Urinary bladder (tissue), 3 donors: ENCODE measurements at regions not wholly inside any gene's neighbourhood (a gene's known extent, or its start where the extent isn't known, plus 50 kb on each side); places are given as distances from the start of the nearest gene placed in this dataset.
"Not testable (repeated sequence)": the region's sequence is repeated elsewhere in the genome, so short reads cannot be mapped to it uniquely, and the experiment has no call there.

Experiments used
- DNase-seq: peaks from one replicate; pipeline ENCODE4 v3.0.0-alpha.2; 2015; ENCODE audit errors: extremely low spot score
- H3K27ac ChIP-seq: one replicate; pipeline ENCODE4 v1.5.1; 2013; ENCODE audit warnings: low read depth, mild to moderate bottlenecking, moderate library complexity
- H3K36me3 ChIP-seq: one replicate; pipeline ENCODE4 v1.6.1; 2013; ENCODE audit warnings: mild to moderate bottlenecking, moderate library complexity; ENCODE audit not compliant: insufficient read depth
- H3K4me1 ChIP-seq: one replicate; pipeline ENCODE4 v1.6.1; 2013; ENCODE audit warnings: mild to moderate bottlenecking, moderate library complexity; ENCODE audit not compliant: insufficient read depth
- H3K4me3 ChIP-seq: one replicate; pipeline ENCODE4 v1.5.1; 2013; ENCODE audit warnings: low read depth, low read length
- WGBS: extraction: QIAGEN DNeasy Blood & Tissue Kit; methylation state at CpG from one replicate; pipeline ENCODE4 v1.1.7; 2013; 5-methylcytosine and 5-hydroxymethylcytosine counted together
- donor health status: healthy with polysubstance abuse.
- donor health status: healthy.

GRCh38 chr11:112694813-112695212 is 266.4 kb upstream of the NCAM1 start:
- no peak for DNase-seq
- Histone ChIP-seq H3K4me3 (no peak overlapping the region), H3K4me1 (no peaks in the 10 kb centered on the region), H3K36me3 (no peaks in the 10 kb centered on the region), H3K27ac (no peak overlapping the region)
- WGBS, result 86% methylated on average over 3 of the region's 3 CpGs

- WGBS, result 25% methylated on average over 10 of the region's 10 CpGs
- no peak for DNase-seq
- H3K36me3 ChIP-seq, result no peaks in the 10 kb centered on the region
- no peak overlapping the region for H3K27ac ChIP-seq
- no peak overlapping the region for H3K4me3 ChIP-seq
- no peaks in the 10 kb centered on the region for H3K4me1 ChIP-seq
Measured at GRCh38 chr11:112697391-112698178, 263.6 kb upstream of the NCAM1 start.

DNA sequence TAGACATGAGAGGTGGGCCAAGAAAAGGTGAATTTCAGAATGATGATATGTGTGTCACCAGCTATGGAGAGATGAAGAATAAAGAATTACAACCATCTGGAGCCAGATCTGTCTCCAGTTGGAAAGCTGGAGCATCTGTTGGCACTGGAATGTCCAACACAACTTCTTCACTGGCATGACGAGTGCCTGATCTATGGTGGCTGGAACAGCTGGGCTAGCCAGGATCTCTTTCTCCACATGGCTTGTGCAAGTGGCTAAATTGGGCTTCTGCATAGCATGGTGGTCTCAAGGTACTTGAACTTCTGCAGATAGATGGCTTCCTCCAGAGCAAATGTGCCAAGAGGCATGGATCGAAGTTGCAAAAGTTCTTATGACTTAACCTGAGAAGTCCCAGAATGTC is 256.1 kb upstream of the NCAM1 start:
- DNase-seq, result no peak
- no peaks in the 10 kb centered on the region for H3K36me3 ChIP-seq
- no peaks in the 10 kb centered on the region for H3K4me1 ChIP-seq
- WGBS, result 88% methylated on average over 2 of the region's 2 CpGs
- no peak overlapping the region for H3K4me3 ChIP-seq
- no peak overlapping the region for H3K27ac ChIP-seq

DNA sequence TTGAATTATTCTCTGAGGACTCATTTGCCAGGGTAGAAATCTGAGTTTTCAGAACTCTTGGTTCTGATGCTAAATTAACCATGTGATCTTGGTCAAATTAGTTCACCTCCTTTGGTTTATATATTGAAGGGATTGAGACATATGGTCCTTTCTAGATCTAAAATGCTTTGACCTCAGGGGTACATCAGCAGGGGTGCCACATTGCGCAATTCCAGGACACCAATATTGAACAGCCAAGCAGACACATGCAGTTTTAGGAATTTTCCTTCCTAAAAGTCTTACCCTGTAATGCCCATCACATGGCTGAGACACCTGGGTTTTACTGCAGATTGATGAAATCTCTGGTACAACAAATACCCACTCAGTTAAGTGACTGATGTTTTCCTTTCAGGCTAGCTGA is 254.4 kb upstream of the NCAM1 start:
- Histone ChIP-seq H3K4me3 (no peak overlapping the region), H3K4me1 (no peaks in the 10 kb centered on the region), H3K36me3 (no peaks in the 10 kb centered on the region), H3K27ac (no peak overlapping the region)
- no peak for DNase-seq
- 100% methylated on average over 1 of the region's 1 CpG for WGBS

GRCh38 chr11:112714340-112714739 is 246.9 kb upstream of the NCAM1 start:
- H3K36me3 ChIP-seq, H3K4me3 ChIP-seq, H3K27ac ChIP-seq, H3K4me1 ChIP-seq, DNase-seq: not testable (repeated sequence)
- 96% methylated on average over 4 of the region's 4 CpGs for WGBS

DNA sequence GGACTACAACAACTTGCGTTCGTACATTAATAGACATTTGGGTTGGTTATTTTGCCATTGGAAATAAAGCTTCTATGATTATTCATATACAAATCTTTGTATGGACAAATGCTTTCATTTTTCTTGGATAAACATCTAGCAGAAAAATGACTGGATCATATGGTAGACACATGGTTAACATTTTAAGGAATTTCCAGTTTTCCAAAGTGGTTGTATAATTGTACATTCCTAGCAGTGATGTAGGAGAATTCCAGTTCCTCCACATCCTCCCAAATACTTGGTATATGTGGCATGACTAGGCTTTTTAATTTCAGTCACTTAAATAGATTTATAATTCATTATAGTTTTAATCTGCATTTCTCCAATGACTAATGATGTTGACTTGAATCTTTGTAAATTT is 246.2 kb upstream of the NCAM1 start:
- Histone ChIP-seq H3K4me3 (no peak overlapping the region), H3K4me1 (no peaks in the 10 kb centered on the region), H3K27ac (no peak overlapping the region), H3K36me3 (no peaks in the 10 kb centered on the region)
- no peak for DNase-seq
- WGBS, result 94% methylated on average over 2 of the region's 2 CpGs

- H3K27ac ChIP-seq, result no peak overlapping the region
- no peak overlapping the region for H3K4me3 ChIP-seq
- no peaks in the 10 kb centered on the region for H3K4me1 ChIP-seq
- DNase-seq, result no peak
- H3K36me3 ChIP-seq, result no peaks in the 10 kb centered on the region
- WGBS, result 98% methylated on average over 1 of the region's 1 CpG
Measured at GRCh38 chr11:112718483-112718882, 242.7 kb upstream of the NCAM1 start.

DNA sequence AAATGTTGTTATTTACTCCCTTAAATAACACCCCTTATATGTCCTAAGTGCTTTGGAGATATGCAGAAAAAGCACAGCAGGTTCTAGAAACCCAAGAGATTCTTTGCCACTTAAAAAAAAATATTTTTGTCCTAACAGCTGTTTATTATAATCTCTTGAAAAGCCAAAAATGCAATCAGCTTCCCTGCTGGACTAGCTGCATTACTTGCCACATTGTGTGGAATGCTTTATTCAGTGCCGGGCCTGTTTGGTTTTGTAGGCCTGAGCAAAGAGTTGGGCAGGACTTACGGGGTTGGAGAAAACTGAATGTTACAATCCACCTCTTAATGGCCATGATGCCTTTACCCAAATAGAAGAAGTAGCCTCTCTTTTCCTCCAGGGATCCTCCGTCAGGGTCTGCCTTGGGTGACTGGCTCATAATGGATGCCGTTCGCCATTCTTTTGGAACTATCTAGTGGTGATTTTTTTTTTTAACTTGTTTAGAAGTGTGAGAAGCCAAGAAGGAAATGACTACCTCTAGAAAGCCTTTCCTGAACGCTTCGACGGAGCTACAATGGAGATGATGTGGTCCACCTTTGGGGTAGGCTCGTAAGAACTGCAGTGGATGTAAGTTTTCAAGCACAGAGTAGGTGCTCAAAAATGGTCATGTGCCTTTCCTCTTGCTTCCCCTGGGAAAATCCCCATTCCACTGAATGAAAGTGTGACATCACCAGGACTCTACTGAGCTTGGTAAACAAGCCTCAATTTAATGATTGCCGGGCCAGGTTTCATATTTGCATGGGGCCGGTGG is 241.3 kb upstream of the NCAM1 start:
- Histone ChIP-seq H3K4me1 (no peaks in the 10 kb centered on the region), H3K27ac (no peak overlapping the region), H3K36me3 (no peaks in the 10 kb centered on the region), H3K4me3 (no peak overlapping the region)
- WGBS, result 88% methylated on average over 11 of the region's 11 CpGs
- no peak for DNase-seq

DNA sequence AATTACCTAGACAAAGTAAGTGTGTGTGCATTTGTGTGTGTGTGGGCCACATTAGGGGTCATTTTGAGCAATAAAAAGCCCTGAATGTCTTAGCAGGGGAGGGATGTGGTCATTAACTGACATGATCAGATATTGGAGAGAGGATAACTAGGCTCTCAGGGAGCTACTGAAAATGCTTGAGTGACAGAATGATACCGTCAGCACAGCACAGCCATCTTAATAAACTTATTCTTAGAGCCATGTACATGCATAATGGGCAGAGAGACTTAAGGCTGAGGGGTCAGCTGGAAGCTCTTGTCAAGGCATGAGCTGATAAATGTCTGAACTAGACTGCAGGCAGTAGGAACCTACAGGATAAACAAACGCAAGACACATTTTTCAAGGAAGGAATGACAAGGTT is 239.1 kb upstream of the NCAM1 start:
- Histone ChIP-seq H3K27ac (no peak overlapping the region), H3K4me3 (no peak overlapping the region), H3K4me1 (no peaks in the 10 kb centered on the region), H3K36me3 (no peaks in the 10 kb centered on the region)
- no peak for DNase-seq
- 70% methylated on average over 2 of the region's 2 CpGs for whole genome bisulfite sequencing

- Histone ChIP-seq H3K27ac (no peak overlapping the region), H3K36me3 (no peaks in the 10 kb centered on the region), H3K4me3 (no peak overlapping the region), H3K4me1 (no peaks in the 10 kb centered on the region)
- 74% methylated on average over 4 of the region's 4 CpGs for WGBS
- no peak for DNase-seq
Measured at GRCh38 chr11:112722876-112723275, 238.3 kb upstream of the NCAM1 start.

- no peak for DNase-seq
- H3K4me1 ChIP-seq, result no peaks in the 10 kb centered on the region
- H3K27ac ChIP-seq, result no peak overlapping the region
- H3K36me3 ChIP-seq, result no peaks in the 10 kb centered on the region
- no peak overlapping the region for H3K4me3 ChIP-seq
- WGBS, result 76% methylated on average over 13 of the region's 13 CpGs
Measured at GRCh38 chr11:112723676-112724495, 237.3 kb upstream of the NCAM1 start.

GRCh38 chr11:112724496-112724790 is 236.8 kb upstream of the NCAM1 start:
- WGBS, result 80% methylated on average over 4 of the region's 4 CpGs
- no peak overlapping the region for H3K27ac ChIP-seq
- no peaks in the 10 kb centered on the region for H3K36me3 ChIP-seq
- no peak for DNase-seq
- no peak overlapping the region for H3K4me3 ChIP-seq
- H3K4me1 ChIP-seq, result no peaks in the 10 kb centered on the region

- Histone ChIP-seq H3K4me1 (no peaks in the 10 kb centered on the region), H3K27ac (no peak overlapping the region), H3K4me3 (no peak overlapping the region), H3K36me3 (no peaks in the 10 kb centered on the region)
- WGBS, result 86% methylated on average over 3 of the region's 3 CpGs
- DNase-seq, result no peak
Measured at GRCh38 chr11:112725636-112726035, 235.6 kb upstream of the NCAM1 start.
